ENCODE measurements at regions not wholly inside any gene's neighbourhood (a gene's known extent, or its start where the extent isn't known, plus 50 kb on each side); places are given as distances from the start of the nearest gene placed in this dataset.
"Not testable (repeated sequence)": the region's sequence is repeated elsewhere in the genome, so short reads cannot be mapped to it uniquely, and the experiment has no call there.

DNA sequence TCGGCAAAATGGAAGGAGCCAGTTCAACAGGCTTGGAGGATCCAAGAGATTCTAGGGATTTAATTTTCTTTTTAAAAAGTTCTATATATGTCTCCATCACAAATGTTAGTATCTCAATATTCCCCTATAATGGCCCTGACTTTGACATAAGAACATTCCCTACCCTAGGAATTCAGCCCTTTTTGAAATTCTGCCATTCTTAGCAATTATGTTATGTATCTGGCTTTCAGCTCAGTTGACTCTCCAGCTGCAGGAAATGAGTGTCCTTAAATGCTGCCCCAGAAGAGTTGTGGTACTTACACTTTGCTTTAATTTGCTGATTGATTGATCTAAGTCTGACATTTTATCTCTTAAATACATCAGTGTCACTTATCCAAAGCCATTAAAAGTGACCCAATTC is 1454.3 kb downstream of the FSTL5 start:
- H3K36me3 ChIP-seq, result no peaks in the 10 kb centered on the region
- intact Hi-C loops (cut with DNase I), result no loop called here
- H3K27ac ChIP-seq, result no peak overlapping the region
- H3K4me1 ChIP-seq, result no peaks in the 10 kb centered on the region
- H3K27me3 ChIP-seq, result no peaks in the 10 kb centered on the region
- no peak overlapping the region for H3K4me3 ChIP-seq
- DNase-seq, result no peak
- no peaks in the 10 kb centered on the region for H3K9me3 ChIP-seq
- WGBS, 2 donors, result 93 to 97% methylated on average over 1 of the region's 1 CpG
- TF ChIP-seq EP300 (IDR thresholded peaks at IDR 0.05), result no peak

DNA sequence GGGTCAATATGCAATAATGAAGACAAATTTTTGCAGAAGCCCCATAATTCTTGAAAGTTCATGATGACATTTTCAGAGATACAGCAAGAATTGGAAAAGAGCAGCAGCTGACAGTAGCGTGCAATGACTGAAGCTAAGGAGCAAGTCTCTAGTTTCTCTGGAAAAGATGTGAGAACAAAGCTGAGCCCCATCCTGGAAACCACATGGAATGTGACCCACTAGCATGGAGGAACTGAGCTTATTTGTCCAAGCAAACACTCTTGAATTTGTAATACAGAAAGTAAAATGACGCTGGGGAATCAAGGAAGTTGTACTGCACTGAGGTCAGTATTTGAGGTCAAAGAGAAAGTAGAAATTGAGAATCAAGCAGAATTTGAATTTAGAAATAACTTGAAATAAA is 1447.2 kb downstream of the FSTL5 start:
- TF ChIP-seq POLR2AphosphoS5 (IDR thresholded peaks at IDR 0.05) (no peak), EP300 (IDR thresholded peaks at IDR 0.05) (no peak), POLR2A (IDR thresholded peaks at IDR 0.05) (no peak)
- TF ChIP-seq, protein P1, sequence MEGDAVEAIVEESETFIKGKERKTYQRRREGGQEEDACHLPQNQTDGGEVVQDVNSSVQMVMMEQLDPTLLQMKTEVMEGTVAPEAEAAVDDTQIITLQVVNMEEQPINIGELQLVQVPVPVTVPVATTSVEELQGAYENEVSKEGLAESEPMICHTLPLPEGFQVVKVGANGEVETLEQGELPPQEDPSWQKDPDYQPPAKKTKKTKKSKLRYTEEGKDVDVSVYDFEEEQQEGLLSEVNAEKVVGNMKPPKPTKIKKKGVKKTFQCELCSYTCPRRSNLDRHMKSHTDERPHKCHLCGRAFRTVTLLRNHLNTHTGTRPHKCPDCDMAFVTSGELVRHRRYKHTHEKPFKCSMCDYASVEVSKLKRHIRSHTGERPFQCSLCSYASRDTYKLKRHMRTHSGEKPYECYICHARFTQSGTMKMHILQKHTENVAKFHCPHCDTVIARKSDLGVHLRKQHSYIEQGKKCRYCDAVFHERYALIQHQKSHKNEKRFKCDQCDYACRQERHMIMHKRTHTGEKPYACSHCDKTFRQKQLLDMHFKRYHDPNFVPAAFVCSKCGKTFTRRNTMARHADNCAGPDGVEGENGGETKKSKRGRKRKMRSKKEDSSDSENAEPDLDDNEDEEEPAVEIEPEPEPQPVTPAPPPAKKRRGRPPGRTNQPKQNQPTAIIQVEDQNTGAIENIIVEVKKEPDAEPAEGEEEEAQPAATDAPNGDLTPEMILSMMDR (IDR thresholded peaks at IDR 0.05), result no peak
- WGBS, 2 donors, result 80 to 83% methylated on average over 2 of the region's 2 CpGs
- Histone ChIP-seq H3K4me3 (no peak overlapping the region), H3K4me1 (no peaks in the 10 kb centered on the region), H3K36me3 (no peaks in the 10 kb centered on the region), H3K27ac (no peak overlapping the region), H3K27me3 (no peaks in the 10 kb centered on the region), H3K9me3 (no peaks in the 10 kb centered on the region)
- intact Hi-C loops (cut with DNase I), result no loop called here
- no peak for DNase-seq

DNA sequence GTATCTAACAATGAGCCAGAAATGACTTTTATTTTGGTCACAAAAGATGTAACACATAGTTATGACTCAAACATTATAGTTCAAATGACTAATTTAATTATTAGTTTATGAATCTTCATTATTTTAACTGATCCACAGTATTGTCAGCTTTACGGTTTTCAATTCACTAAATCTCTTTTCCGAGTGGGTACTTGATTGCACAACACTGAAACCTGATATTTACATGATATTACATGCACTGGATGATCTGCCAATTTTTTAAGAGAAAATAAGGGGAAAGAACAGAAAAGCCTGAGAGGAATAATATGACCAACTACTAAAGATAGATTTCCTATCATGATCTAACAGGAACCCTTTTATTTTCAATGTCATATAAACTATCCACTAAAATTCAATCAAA is 1446.0 kb downstream of the FSTL5 start:
- H3K27me3 ChIP-seq, result no peaks in the 10 kb centered on the region
- no peak overlapping the region for H3K4me3 ChIP-seq
- intact Hi-C loops (cut with DNase I), result no loop called here
- TF ChIP-seq EP300 (IDR thresholded peaks at IDR 0.05) (no peak), POLR2A (IDR thresholded peaks at IDR 0.05) (no peak), POLR2AphosphoS5 (IDR thresholded peaks at IDR 0.05) (no peak)
- TF ChIP-seq, protein P1 (IDR thresholded peaks at IDR 0.05), result no peak
- H3K9me3 ChIP-seq, result no peaks in the 10 kb centered on the region
- DNase-seq, result no peak
- 82 to 88% methylated on average over 2 of the region's 2 CpGs for WGBS, 2 donors
- H3K36me3 ChIP-seq, result no peaks in the 10 kb centered on the region
- H3K4me1 ChIP-seq, result no peaks in the 10 kb centered on the region
- no peak overlapping the region for H3K27ac ChIP-seq

DNA sequence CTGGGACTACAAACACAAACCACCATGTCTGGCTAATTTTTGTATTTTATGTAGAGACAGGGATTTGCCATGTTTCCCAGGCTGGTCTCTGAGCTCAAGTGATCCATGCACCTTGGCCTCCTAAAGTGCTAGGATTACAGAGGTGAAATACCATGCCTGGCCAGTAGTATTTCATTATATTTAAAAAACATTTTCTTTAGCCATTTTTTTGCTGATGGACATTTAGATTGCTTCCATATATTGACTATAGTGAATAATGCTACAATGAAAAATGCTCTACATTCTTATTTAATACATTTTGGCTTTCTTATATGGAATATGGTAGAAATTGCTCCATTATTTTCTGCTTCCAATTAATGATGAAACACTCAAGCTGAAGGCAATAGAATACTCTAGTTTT is 1439.7 kb downstream of the FSTL5 start:
- TF ChIP-seq, protein P1 (IDR thresholded peaks at IDR 0.05), result no peak
- TF ChIP-seq EP300 (IDR thresholded peaks at IDR 0.05), result no peak
- TF ChIP-seq POLR2A (IDR thresholded peaks at IDR 0.05), result no peak
- TF ChIP-seq POLR2AphosphoS5 (IDR thresholded peaks at IDR 0.05), result no peak
- no peak for DNase-seq
- no peaks in the 10 kb centered on the region for H3K9me3 ChIP-seq
- H3K4me1 ChIP-seq, result no peaks in the 10 kb centered on the region
- H3K27me3 ChIP-seq, result no peaks in the 10 kb centered on the region
- H3K36me3 ChIP-seq, result no peaks in the 10 kb centered on the region
- intact Hi-C loops (cut with DNase I), result no loop called here
- no peak overlapping the region for H3K27ac ChIP-seq
- no peak overlapping the region for H3K4me3 ChIP-seq

DNA sequence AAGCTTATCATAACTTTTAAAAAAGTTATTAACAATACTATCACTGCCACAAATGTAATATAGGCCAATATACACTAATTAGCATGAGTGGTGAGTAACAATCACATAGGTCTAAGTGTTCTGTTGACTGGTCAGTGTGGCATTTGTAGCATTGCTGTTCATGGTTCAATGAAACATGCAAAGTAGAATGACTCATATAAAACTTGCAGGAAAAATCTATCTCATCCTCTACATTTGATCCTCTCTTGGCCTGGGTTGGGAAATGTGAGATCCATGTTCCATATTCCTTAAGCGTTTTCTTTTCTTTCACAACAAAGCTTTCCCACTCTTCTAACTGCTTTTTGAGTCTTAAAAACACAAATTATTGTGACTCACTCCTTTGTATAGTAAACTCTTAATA is 1418.7 kb downstream of the FSTL5 start:
- no peaks in the 10 kb centered on the region for H3K36me3 ChIP-seq
- no peak overlapping the region for H3K27ac ChIP-seq
- WGBS, 2 donors, result 92 to 95% methylated on average over 1 of the region's 1 CpG
- no peak for DNase-seq
- H3K27me3 ChIP-seq, result no peaks in the 10 kb centered on the region
- no peak overlapping the region for H3K4me3 ChIP-seq
- H3K9me3 ChIP-seq, result no peaks in the 10 kb centered on the region
- no peak for TF ChIP-seq POLR2A (IDR thresholded peaks at IDR 0.05)
- intact Hi-C loops (cut with DNase I), result no loop called here
- peaks cover 0 to 2% (median under 1%) of the 10 kb centered on the region in 4 donors for H3K4me1 ChIP-seq

DNA sequence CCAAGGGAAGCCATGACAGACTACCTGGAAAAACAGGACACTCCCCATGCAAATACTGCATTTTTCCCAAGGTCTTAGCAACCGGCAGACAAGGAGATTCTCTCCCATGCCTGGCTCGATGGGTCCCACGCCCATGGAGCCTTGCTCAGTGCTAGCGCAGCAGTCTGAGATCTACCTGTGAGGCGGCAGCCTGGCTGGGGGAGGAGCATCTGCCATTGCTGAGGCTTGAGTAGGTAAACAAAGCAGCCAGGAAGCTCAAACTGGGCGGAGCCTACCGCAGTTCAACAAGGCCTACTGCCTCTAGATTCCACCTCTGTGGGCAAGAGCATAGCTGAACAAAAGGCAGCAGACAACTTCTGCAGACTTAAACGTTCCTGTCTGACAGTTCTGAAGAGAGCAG is 1417.2 kb downstream of the FSTL5 start:
- WGBS, 2 donors, result 73 to 87% methylated on average over 8 of the region's 8 CpGs
- H3K4me1 ChIP-seq; H3K36me3 ChIP-seq; H3K4me3 ChIP-seq; H3K27me3 ChIP-seq; H3K9me3 ChIP-seq; H3K27ac ChIP-seq; intact Hi-C loops (cut with DNase I); DNase-seq: not testable (repeated sequence)

Measured in sigmoid colon (tissue), 6 donors.